GDM1 (cell line): ENCODE measurements at regions not wholly inside any gene's neighbourhood (a gene's known extent, or its start where the extent isn't known, plus 50 kb on each side); places are given as distances from the start of the nearest gene placed in this dataset.
"Not testable (repeated sequence)": the region's sequence is repeated elsewhere in the genome, so short reads cannot be mapped to it uniquely, and the experiment has no call there.

Source experiments
- DNase-seq: peaks from one replicate; lab custom pipeline; 2025; lab: John Stamatoyannopoulos, UW

- DNase-seq: no peak
These were observed 258.9 kb downstream of the KCNRG start for GRCh38 chr13:50274181-50274580.

- no peak for DNase-seq
These were observed 260.3 kb downstream of the KCNRG start for GRCh38 chr13:50275392-50276063.

DNA sequence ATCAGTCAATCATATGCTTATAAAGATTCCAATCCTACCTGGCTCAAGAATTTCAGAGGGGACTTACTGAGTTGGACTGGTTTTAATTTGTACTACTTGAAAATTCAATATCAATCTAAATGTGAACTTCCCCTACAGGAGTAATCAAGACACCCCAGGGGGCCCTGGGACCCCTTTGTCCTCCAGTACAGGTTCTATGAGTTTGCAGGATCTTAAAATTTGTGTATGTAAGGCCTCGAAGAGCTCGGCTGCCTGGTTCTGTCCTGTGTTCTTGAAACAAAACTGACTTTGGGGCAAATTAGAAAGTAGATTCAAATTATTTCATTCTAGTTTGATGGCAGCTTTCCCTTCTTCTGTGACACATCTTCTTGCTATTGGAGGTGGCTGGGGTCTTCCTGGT, 261.3 kb downstream of the KCNRG start:
- no peak for DNase-seq

GRCh38 chr13:50277127-50277526, 261.9 kb downstream of the KCNRG start:
- DNase-seq: no peak

DNA sequence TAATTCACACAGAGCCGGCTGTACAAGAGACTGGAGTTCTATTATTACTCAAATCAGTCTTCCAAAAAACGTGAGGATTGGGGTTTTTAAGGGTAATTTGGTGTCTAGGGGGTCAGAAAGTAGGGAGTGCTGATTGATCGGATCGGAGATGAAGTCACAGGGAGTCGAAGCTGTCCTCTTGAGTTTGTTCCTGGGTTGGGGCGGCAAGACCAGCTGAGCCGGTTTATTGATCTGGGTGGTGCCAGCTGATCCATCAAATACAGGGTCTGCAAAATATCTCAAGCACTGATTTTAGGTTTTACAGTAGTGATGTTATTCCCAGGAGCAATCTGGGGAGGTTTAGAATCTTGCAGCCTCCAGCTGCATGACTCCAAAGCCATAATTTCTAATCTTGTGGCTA, 262.7 kb downstream of the KCNRG start:
- DNase-seq: no peak

DNA sequence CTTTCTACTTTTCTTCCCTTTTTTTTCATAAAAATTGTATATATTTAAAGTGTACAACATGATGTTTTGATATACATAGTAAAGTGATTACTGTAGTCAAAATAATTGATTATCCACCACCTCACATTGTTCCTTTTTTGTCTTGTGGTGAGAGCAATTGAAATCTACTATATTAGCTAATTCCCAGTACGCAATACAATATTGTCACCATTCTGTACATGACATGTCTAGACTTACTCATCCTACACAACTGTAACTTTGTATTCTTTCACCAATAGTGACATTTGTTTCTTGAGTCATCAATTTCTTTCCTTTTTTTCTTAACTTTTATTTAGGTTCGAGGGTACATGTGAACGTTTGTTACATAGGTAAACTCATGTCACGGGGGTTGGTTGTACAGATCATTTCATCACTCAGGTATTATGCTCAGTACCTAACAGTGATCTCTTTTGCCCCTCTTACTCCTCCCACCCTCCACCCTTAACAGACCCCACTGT, 265.2 kb downstream of the KCNRG start:
- no peak for DNase-seq

- DNase-seq: no peak
These were observed 266.8 kb downstream of the KCNRG start for GRCh38 chr13:50282016-50282415.

DNA sequence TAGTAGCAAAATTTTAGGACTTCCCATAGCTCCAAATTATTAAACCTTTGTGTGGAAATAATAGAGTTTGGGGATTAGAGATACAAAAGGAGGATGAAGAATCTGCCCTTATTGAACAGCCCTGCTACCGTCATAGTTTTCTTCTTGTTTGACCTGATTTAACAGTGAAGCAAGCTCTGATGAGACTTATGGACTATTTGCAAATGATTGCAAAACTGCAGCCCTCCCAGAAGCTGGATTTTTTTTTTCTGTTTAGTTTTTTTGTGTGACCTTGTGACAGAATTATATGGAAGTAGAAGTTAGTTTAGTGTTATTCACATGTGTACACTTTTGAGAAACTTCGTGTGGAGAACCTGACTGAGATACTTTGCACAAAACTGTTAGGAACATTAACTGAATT, 267.8 kb downstream of the KCNRG start:
- no peak for DNase-seq

DNA sequence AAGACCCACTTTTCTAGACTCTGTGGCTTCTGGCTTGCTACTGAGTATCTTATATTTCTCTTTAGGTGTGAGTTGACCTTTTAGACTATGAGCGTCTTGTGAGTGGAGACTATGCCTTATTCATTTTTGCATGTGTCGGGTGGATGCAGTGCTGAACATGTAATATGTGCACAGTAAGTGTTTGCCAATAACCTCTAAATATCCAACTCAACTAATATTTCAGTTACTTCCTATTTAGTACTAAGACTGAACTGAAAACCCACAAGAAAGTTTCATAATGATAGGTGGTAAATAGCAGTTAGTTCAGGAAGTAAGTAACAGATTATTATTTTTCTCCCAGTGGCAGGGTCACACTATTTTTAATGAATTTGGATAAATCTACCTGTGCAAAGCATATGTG, 269.3 kb downstream of the KCNRG start:
- DNase-seq: no peak

DNA sequence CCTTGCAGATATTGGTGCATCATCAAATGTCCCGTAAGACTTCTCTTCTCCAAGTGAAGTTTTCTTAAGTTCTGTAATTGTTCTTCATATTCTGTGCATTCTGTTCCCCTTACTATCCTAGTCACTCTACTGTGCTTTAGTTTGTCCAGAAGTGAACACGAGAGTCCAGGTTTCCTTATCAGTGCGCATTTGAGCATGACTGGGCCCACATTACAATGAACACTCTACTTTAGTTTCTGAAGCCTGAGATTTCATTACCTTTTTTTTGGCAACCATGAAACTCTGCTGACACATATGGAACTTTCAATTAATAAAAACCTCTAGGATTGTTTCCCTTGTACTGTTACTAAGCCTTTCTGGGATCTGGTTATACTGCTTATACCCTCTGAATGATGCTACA, 270.0 kb downstream of the KCNRG start:
- DNase-seq: no peak

- DNase-seq: no peak
These were observed 271.1 kb downstream of the KCNRG start for GRCh38 chr13:50286324-50286723.

DNA sequence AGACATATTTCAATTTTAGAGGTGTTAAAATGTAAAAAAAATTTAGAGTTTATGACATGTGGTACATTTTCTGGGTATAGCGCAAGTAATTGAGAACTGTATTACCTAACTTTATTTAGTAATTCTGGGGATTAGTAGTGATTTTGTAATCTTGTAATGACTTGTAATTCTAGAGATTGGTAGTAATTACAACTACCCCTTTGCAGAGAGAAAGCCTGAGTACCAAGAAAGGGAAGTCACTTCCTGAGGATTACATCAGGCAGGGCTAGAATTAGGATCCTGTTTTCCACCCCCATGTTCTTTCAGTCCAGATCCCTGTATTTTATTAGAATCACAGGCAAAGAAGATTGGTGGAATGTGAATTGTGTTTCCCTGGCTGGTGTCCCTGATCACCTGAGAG, 274.9 kb downstream of the KCNRG start:
- DNase-seq: no peak

- DNase-seq: no peak
These were observed 276.4 kb downstream of the KCNRG start for GRCh38 chr13:50291611-50292010.

DNA sequence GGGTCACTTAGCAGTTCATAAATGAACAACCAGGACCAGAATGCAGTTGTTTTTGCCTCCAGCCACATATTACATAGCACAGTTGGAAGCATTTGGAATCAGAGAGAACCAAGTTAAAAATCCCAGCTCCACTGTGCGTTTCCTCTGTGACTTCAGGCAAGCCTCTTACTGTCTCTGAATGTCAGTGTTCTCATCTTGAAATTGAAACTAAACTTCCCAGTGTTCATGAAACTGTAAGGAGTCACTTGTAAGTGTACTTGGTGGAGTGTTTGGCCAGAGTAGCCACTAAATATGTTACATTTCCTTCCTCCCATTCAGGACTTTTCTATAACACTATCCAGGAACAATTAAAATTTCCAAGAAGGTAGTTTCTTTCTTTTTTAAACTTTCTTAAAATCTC, 276.8 kb downstream of the KCNRG start:
- DNase-seq: no peak

GRCh38 chr13:50294425-50294824, 279.2 kb downstream of the KCNRG start:
- not testable (repeated sequence) for DNase-seq

- DNase-seq: no peak
These were observed 284.5 kb downstream of the KCNRG start for GRCh38 chr13:50299546-50300249.

GRCh38 chr13:50303963-50304721, 288.9 kb downstream of the KCNRG start:
- no peak for DNase-seq

GRCh38 chr13:50306156-50306555, 290.9 kb downstream of the KCNRG start:
- DNase-seq: no peak

DNA sequence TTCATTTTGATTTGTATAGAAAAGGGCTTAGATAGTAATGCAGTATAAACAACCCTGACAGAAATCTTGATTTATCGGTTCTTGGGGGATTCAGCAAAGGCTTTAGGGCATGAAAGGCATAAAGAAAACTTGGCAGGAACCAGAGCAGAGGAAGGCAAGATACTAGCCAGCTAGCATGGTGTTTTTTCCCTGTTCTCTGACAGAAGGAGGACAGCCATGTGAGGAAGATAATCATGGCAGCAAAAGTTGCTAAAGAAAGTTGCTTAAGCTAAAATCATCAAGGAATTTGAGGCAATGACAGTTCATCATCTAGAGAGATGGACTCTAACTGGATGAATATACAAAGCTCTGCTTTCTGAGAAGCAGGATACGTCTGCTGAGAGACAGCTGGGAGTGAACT, 294.1 kb downstream of the KCNRG start:
- DNase-seq: no peak

- DNase-seq: peak; percentile 6
These were observed 294.8 kb downstream of the KCNRG start for GRCh38 chr13:50309882-50310594.

GRCh38 chr13:50310734-50311133, 295.5 kb downstream of the KCNRG start:
- DNase-seq: no peak

GRCh38 chr13:50318887-50319286, 303.6 kb downstream of the KCNRG start:
- DNase-seq: no peak
